CD14-positive monocyte (primary cell): ENCODE measurements at regions not wholly inside any gene's neighbourhood (a gene's known extent, or its start where the extent isn't known, plus 50 kb on each side); places are given as distances from the start of the nearest gene placed in this dataset.

ENCODE experiments used
- DNase-seq, 3 donors: peaks; one replicate each; pipeline ENCODE4 v3.0.0-alpha.2; 2011 to 2022
- H2AFZ ChIP-seq: 2 replicates; pipeline ENCODE4 v1.6.0; 2012; ENCODE audit warnings: mild to moderate bottlenecking, low read depth, low read length, inconsistent platforms; ENCODE audit not compliant: insufficient read depth, poor library complexity, severe bottlenecking
- H3K27ac ChIP-seq, 2 donors: 1 replicate in 1 of 2; 2 replicates in 1 of 2; pipeline ENCODE4 v1.5.1; 2012 to 2013; ENCODE audit warnings: low read length in 2 of 2, control low read depth in 1 of 2, inconsistent platforms in 1 of 2, low read depth in 1 of 2, mild to moderate bottlenecking in 1 of 2
- H3K27me3 ChIP-seq, 2 donors: one replicate each; pipeline versions ENCODE4 v1.6.0 to v1.6.1; 2011 to 2013; ENCODE audit warnings: low read length in 2 of 2; ENCODE audit not compliant: control insufficient read depth in 2 of 2, insufficient read depth in 2 of 2
- H3K36me3 ChIP-seq, 2 donors: replicated peaks in 1 of 2; 1 replicate in 1 of 2; 2 replicates in 1 of 2; pipeline versions ENCODE4 v1.5.1 to v1.6.1; 2012 to 2013; ENCODE audit warnings: low read length in 2 of 2, control low read depth in 1 of 2, inconsistent platforms in 1 of 2, mild to moderate bottlenecking in 1 of 2; ENCODE audit not compliant: insufficient read depth in 2 of 2, control insufficient read depth in 1 of 2
- H3K4me1 ChIP-seq, 2 donors: 1 replicate in 1 of 2; 2 replicates in 1 of 2; pipeline versions ENCODE4 v1.5.1 to v1.6.1; 2012 to 2013; ENCODE audit warnings: low read length in 2 of 2, control low read depth in 1 of 2, inconsistent platforms in 1 of 2, mild to moderate bottlenecking in 1 of 2, moderate library complexity in 1 of 2; ENCODE audit not compliant: insufficient read depth in 2 of 2, control insufficient read depth in 1 of 2
- H3K4me2 ChIP-seq: replicated peaks from 2 replicates; pipeline ENCODE3; 2012; ENCODE audit warnings: low read length, moderate library complexity, mild to moderate bottlenecking; ENCODE audit not compliant: poor library complexity, severe bottlenecking; ENCODE audit errors: extremely low read depth
- H3K4me3 ChIP-seq, 3 experiments: fragments of 200-600 bp in 1 of 3; sonication (generic) in 1 of 3; replicated peaks in 1 of 3; 1 replicate in 2 of 3; 2 replicates in 1 of 3; pipeline ENCODE4 v1.5.1; 2011 to 2013; ENCODE audit warnings: low read length in 3 of 3, mild to moderate bottlenecking in 3 of 3, control low read depth in 2 of 3, low read depth in 2 of 3, inconsistent platforms in 1 of 3, moderate library complexity in 1 of 3
- H3K79me2 ChIP-seq: 2 replicates; pipeline ENCODE4 v1.6.0; 2012; ENCODE audit warnings: mild to moderate bottlenecking, control low read depth, inconsistent platforms, low read length, moderate library complexity; ENCODE audit not compliant: insufficient read depth
- H3K9ac ChIP-seq: 2 replicates; pipeline ENCODE4 v1.6.0; 2017; ENCODE audit warnings: low read length, mild to moderate bottlenecking; ENCODE audit not compliant: insufficient read depth, poor library complexity, severe bottlenecking
- H3K9me3 ChIP-seq, 2 donors: replicated peaks in 1 of 2; 1 replicate in 1 of 2; 2 replicates in 1 of 2; pipeline versions ENCODE4 v1.5.1 to v1.6.1; 2012 to 2013; ENCODE audit warnings: low read length in 2 of 2, control low read depth in 1 of 2; ENCODE audit not compliant: control insufficient read depth in 1 of 2, insufficient read depth in 1 of 2
- H4K20me1 ChIP-seq: 2 replicates; pipeline ENCODE4 v1.6.0; 2012; ENCODE audit warnings: mild to moderate bottlenecking, low read length, control low read depth, moderate library complexity; ENCODE audit not compliant: insufficient read depth
- H3K27ac Mint-ChIP-seq, 7 donors: one replicate each; pipeline ENCODE4 v1.8.0; 2020; ENCODE audit warnings: mild to moderate bottlenecking in 7 of 7, mixed read lengths in 7 of 7, moderate library complexity in 6 of 7, inconsistent platforms in 2 of 7
- H3K27me3 Mint-ChIP-seq, 3 donors: one replicate each; pipeline ENCODE4 v1.8.0; 2021 to 2022; ENCODE audit warnings: low read depth in 3 of 3, mild to moderate bottlenecking in 3 of 3, mixed read lengths in 3 of 3, moderate library complexity in 3 of 3, inconsistent platforms in 1 of 3
- H3K36me3 Mint-ChIP-seq, 2 donors: one replicate each; pipeline ENCODE4 v1.8.0; 2020; ENCODE audit warnings: mixed read lengths in 2 of 2, inconsistent platforms in 1 of 2, mild to moderate bottlenecking in 1 of 2
- H3K4me1 Mint-ChIP-seq: one replicate; pipeline ENCODE4 v1.8.0; 2020; ENCODE audit warnings: mild to moderate bottlenecking, mixed read lengths
- H3K4me3 Mint-ChIP-seq, 2 donors: one replicate each; pipeline ENCODE4 v1.8.0; 2020; ENCODE audit warnings: mild to moderate bottlenecking in 2 of 2, mixed read lengths in 2 of 2, moderate library complexity in 1 of 2
- H3K9me3 Mint-ChIP-seq, 7 donors: one replicate each; pipeline ENCODE4 v1.8.0; 2020 to 2022; ENCODE audit warnings: mixed read lengths in 7 of 7, mild to moderate bottlenecking in 6 of 7, moderate library complexity in 6 of 7, inconsistent platforms in 2 of 7
- CTCF ChIP-seq: fragments of 200-600 bp; IDR thresholded peaks from one replicate; pipeline ENCODE4 v1.8.0; 2022; ENCODE audit warnings: antibody characterized with exemption, mild to moderate bottlenecking
- WGBS: methylation state at CpG from one replicate; pipeline ENCODE4 v1.1.5; 2013; ENCODE audit warnings: missing lambda C conversion rate; ENCODE audit not compliant: insufficient coverage; 5-methylcytosine and 5-hydroxymethylcytosine counted together
- intact Hi-C, 2 donors: fragments of 100-400 bp; cut with micrococcal nuclease; formaldehyde crosslinking; loops; one replicate each; pipeline versions ENCODE4 v1.15.0 to v1.15.1; 2023

- Histone ChIP-seq H4K20me1 (no peaks in the 10 kb centered on the region), H3K27me3 (no peaks in the 10 kb centered on the region), H3K9ac (no peak overlapping the region), H3K4me1 (no peaks in the 10 kb centered on the region), H2AFZ (no peak overlapping the region), H3K36me3 (no peaks in the 10 kb centered on the region), H3K4me3 (no peak overlapping the region), H3K4me2 (no peak overlapping the region), H3K79me2 (no peaks in the 10 kb centered on the region), H3K27ac (no peak overlapping the region), H3K9me3 (no peaks in the 10 kb centered on the region)
- Mint-ChIP-seq H3K4me1 (no peaks in the 10 kb centered on the region), H3K36me3 (no peaks in the 10 kb centered on the region), H3K27ac (no peak overlapping the region), H3K9me3 (peaks cover 0 to 5% (median 0%) of the 10 kb centered on the region in 7 donors), H3K27me3 (no peaks in the 10 kb centered on the region), H3K4me3 (no peak overlapping the region)
- 89% methylated on average over 5 of the region's 6 CpGs for WGBS
- DNase-seq, result no peak
- no peak for TF ChIP-seq CTCF
- intact Hi-C loops, result no loop called here
These were observed 490.4 kb downstream of the DNAH5 start for GRCh38 chr5:13454050-13454449.

GRCh38 chr5:13448843-13449242 lies 495.6 kb downstream of the DNAH5 start:
- no peaks in the 10 kb centered on the region for H4K20me1 ChIP-seq
- no peak overlapping the region for H3K27ac ChIP-seq
- no peak overlapping the region for H3K4me3 Mint-ChIP-seq
- peaks cover 0 to under 1% (median 0%) of the 10 kb centered on the region in 3 donors for H3K27me3 Mint-ChIP-seq
- intact Hi-C loops, result no loop called here
- H3K4me1 ChIP-seq, result no peaks in the 10 kb centered on the region
- H3K9me3 Mint-ChIP-seq, result peaks cover 0 to 6% (median 5%) of the 10 kb centered on the region in 7 donors
- H3K27me3 ChIP-seq, result no peaks in the 10 kb centered on the region
- DNase-seq, result no peak
- no peak overlapping the region for H2AFZ ChIP-seq
- no peaks in the 10 kb centered on the region for H3K36me3 Mint-ChIP-seq
- H3K9ac ChIP-seq, result no peak overlapping the region
- no peaks in the 10 kb centered on the region for H3K9me3 ChIP-seq
- H3K4me3 ChIP-seq, result no peak overlapping the region
- H3K36me3 ChIP-seq, result no peaks in the 10 kb centered on the region
- H3K4me1 Mint-ChIP-seq, result no peaks in the 10 kb centered on the region
- H3K4me2 ChIP-seq, result no peak overlapping the region
- no peak overlapping the region for H3K27ac Mint-ChIP-seq
- 84% methylated on average over 1 of the region's 1 CpG for WGBS
- no peaks in the 10 kb centered on the region for H3K79me2 ChIP-seq
- no peak for TF ChIP-seq CTCF
